ENCODE measurements at regions not wholly inside any gene's neighbourhood (a gene's known extent, or its start where the extent isn't known, plus 50 kb on each side); places are given as distances from the start of the nearest gene placed in this dataset.

DNA sequence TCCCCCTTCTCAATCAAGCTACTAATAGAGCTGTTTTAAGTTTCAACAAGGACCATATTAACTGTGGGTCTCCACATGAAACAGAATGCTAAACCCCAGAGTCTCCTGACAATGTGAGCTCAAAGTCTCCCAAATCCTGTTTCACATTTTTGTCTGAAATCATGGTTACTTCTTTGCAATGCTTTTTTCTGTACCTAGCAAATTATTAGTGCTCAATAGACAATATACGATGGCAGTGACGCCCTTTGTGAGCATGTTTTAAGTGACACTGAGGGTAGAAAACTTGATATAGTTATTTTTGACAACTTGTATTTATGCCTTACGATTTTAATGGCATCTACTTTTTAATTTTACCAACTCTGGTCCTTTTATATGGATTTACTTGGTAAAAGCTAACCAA lies 85.4 kb upstream of the SOX5 start:
- no peak overlapping the region for H3K27ac Mint-ChIP-seq

GRCh38 chr12:24034160-24034559 lies 84.7 kb upstream of the SOX5 start:
- no peak overlapping the region for H3K4me3 ChIP-seq (ENCODE audit: low read length)
- WGBS (ENCODE audit: insufficient coverage), result no CpG with 5 or more reads among the region's 3 CpGs
- no peak for ATAC-seq

More for the DNA sequence above, 85.4 kb upstream of the SOX5 start:
- WGBS (ENCODE audit: insufficient coverage), result 86% methylated on average over 2 of the region's 3 CpGs
- Histone ChIP-seq H3K4me1 (ENCODE audit: control insufficient read depth, insufficient read depth, low read length) (no peaks in the 10 kb centered on the region), H3K9me3 (ENCODE audit: control insufficient read depth, insufficient read depth, low read length) (no peaks in the 10 kb centered on the region), H3K4me3 (ENCODE audit: low read length) (no peak overlapping the region), H3K27me3 (ENCODE audit: control insufficient read depth, insufficient read depth, low read length) (no peaks in the 10 kb centered on the region), H3K27ac (ENCODE audit: low read length) (no peak overlapping the region), H3K36me3 (ENCODE audit: control insufficient read depth, insufficient read depth, low read length) (no peaks in the 10 kb centered on the region)
- intact Hi-C loops (cut with micrococcal nuclease), result no loop called here
- no peak for ATAC-seq
- H3K4me1 Mint-ChIP-seq, result no peaks in the 10 kb centered on the region
- TF ChIP-seq CTCF (IDR thresholded peaks at IDR 0.05), result no peak
- no peak overlapping the region for H3K4me3 Mint-ChIP-seq
- H3K36me3 Mint-ChIP-seq, result no peaks in the 10 kb centered on the region
- DNase-seq, result no peak
- H3K27me3 Mint-ChIP-seq (ENCODE audit: low read depth in 2 of 2), result no peaks in the 10 kb centered on the region
- H3K9me3 Mint-ChIP-seq, result no peaks in the 10 kb centered on the region

GRCh38 chr12:24027352-24027751 lies 77.9 kb upstream of the SOX5 start:
- no peak overlapping the region for H3K27ac ChIP-seq (ENCODE audit: low read length)
- peaks cover 2 to 3% of the 10 kb centered on the region in 2 donors for H3K9me3 Mint-ChIP-seq
- no peaks in the 10 kb centered on the region for H3K36me3 Mint-ChIP-seq
- H3K27me3 Mint-ChIP-seq (ENCODE audit: low read depth in 2 of 2), result no peaks in the 10 kb centered on the region
- DNase-seq (no peak), ATAC-seq (no peak)
- no peak for TF ChIP-seq CTCF (IDR thresholded peaks at IDR 0.05)
- no peak overlapping the region for H3K27ac Mint-ChIP-seq
- no peaks in the 10 kb centered on the region for H3K9me3 ChIP-seq (ENCODE audit: control insufficient read depth, insufficient read depth, low read length)
- H3K4me1 Mint-ChIP-seq, result no peaks in the 10 kb centered on the region
- no peak overlapping the region for H3K4me3 Mint-ChIP-seq
- WGBS (ENCODE audit: insufficient coverage), result 100% methylated on average over 1 of the region's 3 CpGs
- intact Hi-C loops (cut with micrococcal nuclease), result no loop called here
- no peak overlapping the region for H3K4me3 ChIP-seq (ENCODE audit: low read length)
- H3K36me3 ChIP-seq (ENCODE audit: control insufficient read depth, insufficient read depth, low read length), result no peaks in the 10 kb centered on the region
- no peaks in the 10 kb centered on the region for H3K4me1 ChIP-seq (ENCODE audit: control insufficient read depth, insufficient read depth, low read length)
- no peaks in the 10 kb centered on the region for H3K27me3 ChIP-seq (ENCODE audit: control insufficient read depth, insufficient read depth, low read length)

More at GRCh38 chr12:24034160-24034559, 84.7 kb upstream of the SOX5 start:
- Mint-ChIP-seq H3K4me1 (no peaks in the 10 kb centered on the region), H3K27ac (no peak overlapping the region), H3K27me3 (ENCODE audit: low read depth in 2 of 2) (no peaks in the 10 kb centered on the region), H3K4me3 (no peak overlapping the region), H3K36me3 (no peaks in the 10 kb centered on the region), H3K9me3 (no peaks in the 10 kb centered on the region)
- no peak overlapping the region for H3K27ac ChIP-seq (ENCODE audit: low read length)
- intact Hi-C loops (cut with micrococcal nuclease), result no loop called here
- no peaks in the 10 kb centered on the region for H3K36me3 ChIP-seq (ENCODE audit: control insufficient read depth, insufficient read depth, low read length)
- no peaks in the 10 kb centered on the region for H3K4me1 ChIP-seq (ENCODE audit: control insufficient read depth, insufficient read depth, low read length)
- H3K27me3 ChIP-seq (ENCODE audit: control insufficient read depth, insufficient read depth, low read length), result no peaks in the 10 kb centered on the region
- no peak for TF ChIP-seq CTCF (IDR thresholded peaks at IDR 0.05)
- H3K9me3 ChIP-seq (ENCODE audit: control insufficient read depth, insufficient read depth, low read length), result no peaks in the 10 kb centered on the region
- DNase-seq, result no peak

DNA sequence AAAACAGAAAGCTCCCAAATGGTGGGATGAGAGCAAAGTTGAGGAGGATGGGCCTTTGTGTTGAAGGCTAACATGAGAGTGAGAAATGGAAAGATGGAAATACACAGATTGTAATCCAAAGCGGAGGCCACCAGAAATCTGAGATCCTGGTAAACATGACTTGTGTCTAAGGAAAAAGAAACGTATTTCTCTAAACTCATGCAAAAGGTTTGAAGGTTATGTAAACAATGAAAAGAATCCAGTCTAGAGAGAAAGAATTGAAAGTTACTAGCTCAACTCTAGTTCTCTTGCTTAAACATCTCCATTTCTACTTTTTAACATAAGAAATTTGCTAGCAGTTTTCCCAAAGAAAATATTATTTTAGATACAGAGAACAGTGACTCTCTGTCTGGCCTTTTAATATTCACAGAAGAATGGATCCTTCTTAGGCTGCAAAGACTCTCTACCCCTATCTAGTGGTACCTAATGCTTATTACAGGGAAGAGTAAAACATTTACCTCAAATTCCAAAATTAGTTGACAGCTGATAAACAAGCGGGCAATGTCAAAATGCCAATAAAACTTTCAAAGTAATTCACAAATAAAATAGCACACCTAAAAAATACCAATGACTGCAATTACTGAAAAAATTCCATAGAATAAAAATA lies 75.8 kb upstream of the SOX5 start:
- H3K27ac Mint-ChIP-seq, result no peak overlapping the region
- H3K4me1 Mint-ChIP-seq, result no peaks in the 10 kb centered on the region
- no peak overlapping the region for H3K4me3 Mint-ChIP-seq
- Histone ChIP-seq H3K36me3 (ENCODE audit: control insufficient read depth, insufficient read depth, low read length) (no peaks in the 10 kb centered on the region), H3K4me3 (ENCODE audit: low read length) (no peak overlapping the region), H3K27ac (ENCODE audit: low read length) (no peak overlapping the region), H3K27me3 (ENCODE audit: control insufficient read depth, insufficient read depth, low read length) (no peaks in the 10 kb centered on the region), H3K9me3 (ENCODE audit: control insufficient read depth, insufficient read depth, low read length) (no peaks in the 10 kb centered on the region), H3K4me1 (ENCODE audit: control insufficient read depth, insufficient read depth, low read length) (no peaks in the 10 kb centered on the region)
- H3K27me3 Mint-ChIP-seq (ENCODE audit: low read depth in 2 of 2), result no peaks in the 10 kb centered on the region
- ATAC-seq, result no peak
- DNase-seq, result no peak
- 95% methylated on average over 2 of the region's 3 CpGs for WGBS (ENCODE audit: insufficient coverage)
- H3K36me3 Mint-ChIP-seq, result no peaks in the 10 kb centered on the region
- intact Hi-C loops (cut with micrococcal nuclease), result no loop called here
- no peak for TF ChIP-seq CTCF (IDR thresholded peaks at IDR 0.05)
- peaks cover 2 to 3% of the 10 kb centered on the region in 2 donors for H3K9me3 Mint-ChIP-seq
